ENCODE measurements at regions not wholly inside any gene's neighbourhood (a gene's known extent, or its start where the extent isn't known, plus 50 kb on each side); places are given as distances from the start of the nearest gene placed in this dataset.

DNA sequence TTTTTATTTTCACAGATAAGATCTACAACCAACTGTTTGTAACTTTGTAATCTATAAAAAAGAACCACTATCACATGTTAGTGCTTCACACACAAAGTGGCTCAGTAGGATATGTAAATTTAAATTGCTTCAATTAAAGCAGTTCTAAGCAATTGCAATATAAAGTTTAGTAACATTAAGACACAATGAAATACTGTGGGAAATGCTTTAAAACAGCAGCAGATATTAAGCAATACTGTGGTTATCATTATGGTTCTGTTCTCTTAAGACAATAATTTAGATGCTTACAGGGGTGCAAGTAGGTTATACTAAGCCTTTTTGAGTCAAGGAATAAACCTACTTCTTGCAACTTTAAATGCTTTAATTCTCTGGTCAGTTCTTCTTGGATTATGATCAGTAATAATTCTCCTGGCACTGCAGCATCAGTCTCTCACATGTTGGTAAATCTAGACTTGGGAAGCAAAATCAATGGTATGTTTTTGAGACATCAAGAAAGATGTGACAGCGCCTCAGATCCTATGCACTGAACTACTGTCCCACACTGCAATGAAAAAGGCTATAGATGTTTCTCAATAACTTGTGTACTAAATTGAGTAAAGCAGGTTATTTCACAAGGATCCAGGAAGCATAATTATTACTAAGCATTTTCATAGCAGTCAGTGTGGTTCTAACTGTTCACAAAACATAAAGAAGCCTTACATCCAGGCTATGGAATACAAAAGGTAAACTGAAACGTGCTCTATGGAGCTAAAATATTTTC lies 338.7 kb upstream of the PDE4D start:
- TF ChIP-seq EZH2 (IDR thresholded peaks at IDR 0.05; ENCODE audit: borderline replicate concordance, insufficient read depth, low read depth, low read length, poor library complexity, severe bottlenecking), result no peak
- TF ChIP-seq, protein P1, sequence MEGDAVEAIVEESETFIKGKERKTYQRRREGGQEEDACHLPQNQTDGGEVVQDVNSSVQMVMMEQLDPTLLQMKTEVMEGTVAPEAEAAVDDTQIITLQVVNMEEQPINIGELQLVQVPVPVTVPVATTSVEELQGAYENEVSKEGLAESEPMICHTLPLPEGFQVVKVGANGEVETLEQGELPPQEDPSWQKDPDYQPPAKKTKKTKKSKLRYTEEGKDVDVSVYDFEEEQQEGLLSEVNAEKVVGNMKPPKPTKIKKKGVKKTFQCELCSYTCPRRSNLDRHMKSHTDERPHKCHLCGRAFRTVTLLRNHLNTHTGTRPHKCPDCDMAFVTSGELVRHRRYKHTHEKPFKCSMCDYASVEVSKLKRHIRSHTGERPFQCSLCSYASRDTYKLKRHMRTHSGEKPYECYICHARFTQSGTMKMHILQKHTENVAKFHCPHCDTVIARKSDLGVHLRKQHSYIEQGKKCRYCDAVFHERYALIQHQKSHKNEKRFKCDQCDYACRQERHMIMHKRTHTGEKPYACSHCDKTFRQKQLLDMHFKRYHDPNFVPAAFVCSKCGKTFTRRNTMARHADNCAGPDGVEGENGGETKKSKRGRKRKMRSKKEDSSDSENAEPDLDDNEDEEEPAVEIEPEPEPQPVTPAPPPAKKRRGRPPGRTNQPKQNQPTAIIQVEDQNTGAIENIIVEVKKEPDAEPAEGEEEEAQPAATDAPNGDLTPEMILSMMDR (IDR thresholded peaks at IDR 0.05), result no peak
